ENCODE measurements at regions not wholly inside any gene's neighbourhood (a gene's known extent, or its start where the extent isn't known, plus 50 kb on each side); places are given as distances from the start of the nearest gene placed in this dataset.

GRCh38 chr2:14120376-14120775, 512.1 kb upstream of the LRATD1 start:
- ATAC-seq (no peak), DNase-seq (no peak)
- Histone ChIP-seq H3K4me3 (no peak overlapping the region), H3K36me3 (replicated peaks in 1 of 2; ENCODE audit: insufficient read depth in 1 of 2, low read depth in 2 of 2) (no peaks in the 10 kb centered on the region), H3K4me1 (no peaks in the 10 kb centered on the region), H3K9me3 (no peaks in the 10 kb centered on the region), H3K27me3 (no peaks in the 10 kb centered on the region), H3K27ac (no peak overlapping the region)
- intact Hi-C loops (cut with DNase I): no loop called here
- no peak for TF ChIP-seq CTCF (IDR thresholded peaks at IDR 0.05)
- WGBS, 2 donors: 57 to 59% methylated on average over 3 of the region's 3 CpGs

- Histone ChIP-seq H3K27ac (no peak overlapping the region), H3K9me3 (no peaks in the 10 kb centered on the region), H3K4me1 (no peaks in the 10 kb centered on the region), H3K4me3 (no peak overlapping the region), H3K27me3 (no peaks in the 10 kb centered on the region), H3K36me3 (replicated peaks in 1 of 2; ENCODE audit: insufficient read depth in 1 of 2, low read depth in 2 of 2) (no peaks in the 10 kb centered on the region)
- DNase-seq (no peak), ATAC-seq (peak; percentile 18)
- TF ChIP-seq POLR2A (IDR thresholded peaks at IDR 0.05) (no peak), CTCF (IDR thresholded peaks at IDR 0.05) (no peak)
- intact Hi-C loops (cut with DNase I): no loop called here
- 72 to 79% methylated on average over 6 of the region's 6 CpGs for WGBS, 2 donors
These were observed 508.9 kb upstream of the LRATD1 start for GRCh38 chr2:14123436-14124103.

GRCh38 chr2:14125624-14126293, 506.8 kb upstream of the LRATD1 start:
- Histone ChIP-seq H3K27me3 (no peaks in the 10 kb centered on the region), H3K27ac (no peak overlapping the region), H3K9me3 (no peaks in the 10 kb centered on the region), H3K4me1 (no peaks in the 10 kb centered on the region), H3K36me3 (replicated peaks in 1 of 2; ENCODE audit: insufficient read depth in 1 of 2, low read depth in 2 of 2) (no peaks in the 10 kb centered on the region), H3K4me3 (no peak overlapping the region)
- no peak for TF ChIP-seq CTCF (IDR thresholded peaks at IDR 0.05)
- TF ChIP-seq POLR2A (IDR thresholded peaks at IDR 0.05): no peak
- intact Hi-C loops (cut with DNase I): no loop called here
- WGBS, 2 donors: 72 to 81% methylated on average over 7 of the region's 7 CpGs
- ATAC-seq: no peak
- DNase-seq: no peak

- Histone ChIP-seq H3K4me3 (no peak overlapping the region), H3K27ac (no peak overlapping the region), H3K27me3 (no peaks in the 10 kb centered on the region), H3K4me1 (no peaks in the 10 kb centered on the region), H3K36me3 (replicated peaks in 1 of 2; ENCODE audit: insufficient read depth in 1 of 2, low read depth in 2 of 2) (no peaks in the 10 kb centered on the region), H3K9me3 (no peaks in the 10 kb centered on the region)
- ATAC-seq (no peak), DNase-seq (no peak)
- 84 to 91% methylated on average over 2 of the region's 2 CpGs for WGBS, 2 donors
- TF ChIP-seq CTCF (IDR thresholded peaks at IDR 0.05) (no peak), POLR2A (IDR thresholded peaks at IDR 0.05) (no peak)
- intact Hi-C loops (cut with DNase I): no loop called here
These were observed 505.7 kb upstream of the LRATD1 start for GRCh38 chr2:14126846-14127245.

GRCh38 chr2:14127765-14128164, 504.8 kb upstream of the LRATD1 start:
- no peak for ATAC-seq
- intact Hi-C loops (cut with DNase I): no loop called here
- no peak for TF ChIP-seq CTCF (IDR thresholded peaks at IDR 0.05)
- TF ChIP-seq POLR2A (IDR thresholded peaks at IDR 0.05): no peak

More at GRCh38 chr2:14127765-14128164, 504.8 kb upstream of the LRATD1 start:
- no peak overlapping the region for H3K4me3 ChIP-seq
- H3K9me3 ChIP-seq: no peaks in the 10 kb centered on the region
- H3K27ac ChIP-seq: no peak overlapping the region
- H3K4me1 ChIP-seq: no peaks in the 10 kb centered on the region
- H3K27me3 ChIP-seq: no peaks in the 10 kb centered on the region
- no peaks in the 10 kb centered on the region for H3K36me3 ChIP-seq (replicated peaks in 1 of 2; ENCODE audit: insufficient read depth in 1 of 2, low read depth in 2 of 2)
- WGBS, 2 donors: 70 to 87% methylated on average over 3 of the region's 3 CpGs
- no peak for DNase-seq

Measured in body of pancreas (tissue), 4 donors.